RWPE1 (cell line): ENCODE measurements at regions not wholly inside any gene's neighbourhood (a gene's known extent, or its start where the extent isn't known, plus 50 kb on each side); places are given as distances from the start of the nearest gene placed in this dataset.

Experiments
- CTCF ChIA-PET: fragments of 350-600 bp; sonication (Branson Sonifier 250); formaldehyde crosslinking; extraction: SDS; loops from one replicate; lab custom pipeline; 2021; lab: Yijun Ruan, JAX
- POLR2A ChIA-PET: fragments of 400-600 bp; formaldehyde crosslinking; extraction: SDS; loops from one replicate; lab custom pipeline; 2020; ENCODE audit warnings: antibody characterized with exemption; ENCODE audit not compliant: low non-redundant PET; lab: Yijun Ruan, JAX
- DNase-seq: peaks from one replicate; pipeline ENCODE4 v3.0.0; 2012; ENCODE audit warnings: low spot score
- H3K27ac ChIP-seq: fragments of 450-650 bp; 2 replicates; pipeline ENCODE4 v1.5.1; 2017
- TF ChIP-seq, protein P1 (sequence below): fragments of 450-650 bp; conservative IDR thresholded peaks from 2 replicates; pipeline ENCODE4 v1.5.1; 2017; ENCODE audit warnings: low read depth, mild to moderate bottlenecking

DNA sequence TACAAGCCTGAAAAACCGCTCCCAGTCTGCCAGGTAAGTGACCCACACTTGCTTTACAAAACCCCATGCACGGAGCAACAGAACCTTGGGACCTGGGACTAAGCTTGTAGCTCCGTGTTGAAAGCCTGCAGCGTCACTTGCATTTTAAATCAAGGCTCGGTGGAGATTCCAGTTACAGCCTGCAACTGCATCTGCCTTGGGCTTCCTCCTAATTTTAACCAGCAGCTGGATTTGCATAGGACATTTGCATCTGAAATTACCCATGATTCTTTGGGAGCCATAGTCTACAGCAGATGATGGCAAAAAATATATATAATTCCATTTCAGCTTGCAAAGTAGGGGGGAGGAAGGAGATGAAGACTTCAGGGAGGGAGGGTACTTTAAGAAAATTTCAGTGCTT lies 62.4 kb upstream of the IGSF21 start:
- TF ChIP-seq, protein P1, sequence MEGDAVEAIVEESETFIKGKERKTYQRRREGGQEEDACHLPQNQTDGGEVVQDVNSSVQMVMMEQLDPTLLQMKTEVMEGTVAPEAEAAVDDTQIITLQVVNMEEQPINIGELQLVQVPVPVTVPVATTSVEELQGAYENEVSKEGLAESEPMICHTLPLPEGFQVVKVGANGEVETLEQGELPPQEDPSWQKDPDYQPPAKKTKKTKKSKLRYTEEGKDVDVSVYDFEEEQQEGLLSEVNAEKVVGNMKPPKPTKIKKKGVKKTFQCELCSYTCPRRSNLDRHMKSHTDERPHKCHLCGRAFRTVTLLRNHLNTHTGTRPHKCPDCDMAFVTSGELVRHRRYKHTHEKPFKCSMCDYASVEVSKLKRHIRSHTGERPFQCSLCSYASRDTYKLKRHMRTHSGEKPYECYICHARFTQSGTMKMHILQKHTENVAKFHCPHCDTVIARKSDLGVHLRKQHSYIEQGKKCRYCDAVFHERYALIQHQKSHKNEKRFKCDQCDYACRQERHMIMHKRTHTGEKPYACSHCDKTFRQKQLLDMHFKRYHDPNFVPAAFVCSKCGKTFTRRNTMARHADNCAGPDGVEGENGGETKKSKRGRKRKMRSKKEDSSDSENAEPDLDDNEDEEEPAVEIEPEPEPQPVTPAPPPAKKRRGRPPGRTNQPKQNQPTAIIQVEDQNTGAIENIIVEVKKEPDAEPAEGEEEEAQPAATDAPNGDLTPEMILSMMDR, result no peak
- no peak for DNase-seq
- H3K27ac ChIP-seq, result no peak overlapping the region
- CTCF ChIA-PET, result no interaction called here
- POLR2A ChIA-PET, result no interaction called here

GRCh38 chr1:18045621-18046020 lies 62.0 kb upstream of the IGSF21 start:
- H3K27ac ChIP-seq, result no peak overlapping the region
- ChIA-PET CTCF (no interaction called here), POLR2A (no interaction called here)
- TF ChIP-seq, protein P1, result no peak
- no peak for DNase-seq

DNA sequence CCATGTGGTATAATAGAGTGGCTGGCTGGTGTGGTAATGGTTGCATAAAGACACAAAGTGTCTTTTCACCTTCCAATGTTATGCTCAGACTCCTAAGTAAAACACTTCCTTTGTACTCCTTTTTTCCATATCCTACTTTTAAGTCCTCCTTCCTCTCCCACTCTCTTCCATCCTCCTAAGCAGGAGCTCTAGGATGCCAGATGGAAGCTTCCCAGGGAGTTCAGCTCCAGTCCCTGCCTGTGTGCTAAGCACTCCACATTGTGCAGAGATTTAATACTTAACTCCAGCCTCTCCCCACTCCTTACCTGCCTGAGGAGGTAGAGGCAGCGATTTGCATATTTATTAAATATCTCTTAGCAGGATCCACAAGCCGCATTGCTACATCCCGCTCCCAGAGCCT lies 60.5 kb upstream of the IGSF21 start:
- no peak for DNase-seq
- no peak overlapping the region for H3K27ac ChIP-seq
- ChIA-PET CTCF (interaction anchor here (0.6 kb wide), 1 partner anchor 93 kb away, joined by 3 read pairs; no protein-coding TSS in a partner anchor), POLR2A (no interaction called here)
- TF ChIP-seq, protein P1, result no peak

DNA sequence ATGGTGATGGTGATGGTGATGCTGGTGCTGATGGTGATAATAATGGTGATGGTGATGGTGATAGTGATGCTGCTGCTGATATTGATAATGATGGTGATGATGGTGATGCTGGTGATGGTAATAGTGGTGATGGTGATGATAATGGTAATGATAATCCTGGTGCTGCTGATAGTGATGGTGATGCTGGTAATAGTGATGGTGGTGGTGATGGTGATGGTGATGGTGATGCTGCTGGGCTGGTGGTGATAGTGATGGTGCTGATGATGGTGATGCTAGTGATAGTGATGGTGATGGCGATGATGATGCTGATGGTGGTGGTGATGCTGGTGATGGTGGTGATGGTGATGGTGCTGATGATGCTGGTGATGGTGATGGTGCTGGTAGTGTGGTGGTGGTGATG lies 58.4 kb upstream of the IGSF21 start:
- DNase-seq, result no peak
- ChIA-PET POLR2A (no interaction called here), CTCF (interaction anchor here (0.7 kb wide), 1 partner anchor 500 kb away, joined by 4 read pairs; no protein-coding TSS in a partner anchor)
- H3K27ac ChIP-seq, result no peak overlapping the region
- TF ChIP-seq, protein P1, result no peak

- POLR2A ChIA-PET, result no interaction called here
Measured at GRCh38 chr1:18052671-18053070, 54.9 kb upstream of the IGSF21 start.

DNA sequence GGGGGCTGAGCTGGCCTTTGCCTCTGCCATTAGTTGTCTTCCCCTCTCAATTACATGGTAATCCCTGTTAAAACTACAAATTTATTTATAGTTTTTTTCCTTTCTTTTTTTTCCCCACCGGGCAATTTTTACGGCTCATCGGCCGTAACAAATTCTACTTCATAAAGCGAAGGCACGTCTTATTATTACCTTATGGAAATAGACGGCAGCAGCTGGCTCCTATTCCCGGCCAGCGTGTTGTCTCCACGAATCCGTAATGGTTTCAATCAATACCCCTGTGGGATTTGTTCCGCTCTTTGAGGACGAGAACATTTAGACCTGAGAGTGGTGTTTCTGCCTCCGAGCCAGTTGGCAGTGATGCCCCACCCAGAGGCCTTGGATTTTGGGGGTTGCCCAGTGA lies 52.4 kb upstream of the IGSF21 start:
- POLR2A ChIA-PET, result no interaction called here
- no peak overlapping the region for H3K27ac ChIP-seq
- CTCF ChIA-PET, result interaction anchor here (0.5 kb wide), 1 partner anchor 27 kb away, joined by 4 read pairs; no protein-coding TSS in a partner anchor
- TF ChIP-seq, protein P1, result no peak
- DNase-seq, result no peak

More at GRCh38 chr1:18052671-18053070, 54.9 kb upstream of the IGSF21 start:
- H3K27ac ChIP-seq, result no peak overlapping the region
- TF ChIP-seq, protein P1, result no peak
- no peak for DNase-seq
- CTCF ChIA-PET, result no interaction called here
